H1 (cell line): ENCODE measurements at regions not wholly inside any gene's neighbourhood (a gene's known extent, or its start where the extent isn't known, plus 50 kb on each side); places are given as distances from the start of the nearest gene placed in this dataset.

Experiments used
- CTCF ChIA-PET: fragments of 300-600 bp; sonication (Branson Sonifier 250); formaldehyde crosslinking; loops from one replicate; lab custom pipeline; 2021; ENCODE audit not compliant: partially characterized antibody; lab: Charles Lee
- POLR2A ChIA-PET: fragments of 300-600 bp; sonication (Branson Sonifier 250); formaldehyde crosslinking; loops from one replicate; lab custom pipeline; 2021; ENCODE audit warnings: inconsistent platforms; ENCODE audit not compliant: partially characterized antibody; lab: Charles Lee
- DNase-seq, 2 experiments: peaks; one replicate each; pipeline versions ENCODE4 v3.0.0 to v3.0.0-alpha.2; 2010 to 2022; ENCODE audit warnings: low spot score in 2 of 2, low read depth in 1 of 2, mixed read lengths in 1 of 2
- FAIRE-seq: peaks from 2 replicates; lab custom pipeline; 2011; peaks lifted over from hg19 to GRCh38; lab: Jason Lieb, UNC
- H2AFZ ChIP-seq: 2 replicates; pipeline ENCODE4 v1.8.1; 2012; ENCODE audit warnings: low read length, inconsistent platforms
- H2AK5ac ChIP-seq: 2 replicates; pipeline ENCODE4 v1.6.1; 2013; ENCODE audit warnings: low read depth, low read length
- H2BK120ac ChIP-seq: replicated peaks from 2 replicates; pipeline ENCODE3; 2013; ENCODE audit warnings: low read depth, low read length, inconsistent platforms
- H2BK12ac ChIP-seq: 2 replicates; pipeline ENCODE4 v1.6.1; 2013; ENCODE audit warnings: low read depth, low read length
- H2BK15ac ChIP-seq: 2 replicates; pipeline ENCODE4 v1.6.1; 2013; ENCODE audit warnings: low read length
- H2BK20ac ChIP-seq: 2 replicates; pipeline ENCODE4 v1.6.1; 2013; ENCODE audit warnings: low read length
- H2BK5ac ChIP-seq: 2 replicates; pipeline ENCODE4 v1.6.1; 2013; ENCODE audit warnings: low read depth, low read length
- H3K14ac ChIP-seq: 2 replicates; pipeline ENCODE4 v1.6.1; 2013; ENCODE audit warnings: inconsistent platforms; ENCODE audit not compliant: insufficient read length
- H3K18ac ChIP-seq: 2 replicates; pipeline ENCODE4 v1.6.1; 2013; ENCODE audit warnings: low read length; ENCODE audit errors: extremely low read depth
- H3K23ac ChIP-seq: 2 replicates; pipeline ENCODE4 v1.6.1; 2013; ENCODE audit warnings: inconsistent platforms; ENCODE audit not compliant: insufficient read length
- H3K23me2 ChIP-seq: 2 replicates; pipeline ENCODE4 v1.6.1; 2013; ENCODE audit warnings: low read depth, low read length
- H3K27ac ChIP-seq: 2 replicates; pipeline ENCODE4 v1.6.1; 2011; ENCODE audit warnings: low read depth, low read length, inconsistent platforms
- H3K27me3 ChIP-seq, 4 experiments: replicated peaks in 1 of 4; 1 replicate in 1 of 4; 2 replicates in 3 of 4; pipeline versions ENCODE4 v1.6.1 to v1.8.1; 2011 to 2013; ENCODE audit warnings: low read length in 3 of 4, mild to moderate bottlenecking in 3 of 4, inconsistent platforms in 2 of 4, mixed read lengths in 2 of 4, moderate library complexity in 1 of 4; ENCODE audit not compliant: control insufficient read depth in 3 of 4, insufficient read depth in 3 of 4; ENCODE audit errors: extremely low read depth in 1 of 4
- H3K36me3 ChIP-seq, 4 experiments: 2 replicates each; pipeline versions ENCODE4 v1.6.1 to v1.8.1; 2011 to 2013; ENCODE audit warnings: mild to moderate bottlenecking in 4 of 4, low read length in 3 of 4, moderate library complexity in 2 of 4, control low read depth in 1 of 4, inconsistent platforms in 1 of 4; ENCODE audit not compliant: insufficient read depth in 4 of 4, control insufficient read depth in 2 of 4
- H3K4ac ChIP-seq: replicated peaks from 2 replicates; pipeline ENCODE3; 2013; ENCODE audit warnings: low read length, low read depth, mixed read lengths, inconsistent platforms; ENCODE audit not compliant: insufficient read length
- H3K4me1 ChIP-seq, 4 experiments: replicated peaks in 1 of 4; 1 replicate in 1 of 4; 2 replicates in 3 of 4; pipeline versions ENCODE4 v1.6.1 to v1.8.1; 2011 to 2013; ENCODE audit warnings: low read length in 3 of 4, inconsistent platforms in 2 of 4, mixed read lengths in 1 of 4; ENCODE audit not compliant: insufficient read depth in 4 of 4, control insufficient read depth in 3 of 4
- H3K4me2 ChIP-seq, 2 experiments: 2 replicates each; pipeline versions ENCODE4 v1.6.1 to v1.8.1; 2011 to 2013; ENCODE audit warnings: low read depth in 2 of 2, low read length in 2 of 2, control low read depth in 1 of 2, inconsistent platforms in 1 of 2, mild to moderate bottlenecking in 1 of 2; ENCODE audit not compliant: insufficient read depth in 1 of 2
- H3K4me3 ChIP-seq, 4 experiments: fragments of 200-600, 300-600 bp in 1 of 4; sonication (generic), shearing (Covaris generic), sonication (Bioruptor Twin) in 1 of 4; 2 replicates each; pipeline versions ENCODE4 v1.5.1 to v1.8.1; 2011 to 2016; ENCODE audit warnings: low read length in 4 of 4, low read depth in 3 of 4, control low read depth in 2 of 4, inconsistent platforms in 2 of 4, mild to moderate bottlenecking in 2 of 4, mixed read lengths in 1 of 4, moderate library complexity in 1 of 4; ENCODE audit not compliant: insufficient read depth in 2 of 4; ENCODE audit errors: extremely low read depth in 1 of 4
- H3K56ac ChIP-seq: replicated peaks from 2 replicates; pipeline ENCODE3; 2013; ENCODE audit warnings: low read depth, mild to moderate bottlenecking, mixed read lengths, low read length, inconsistent platforms; ENCODE audit not compliant: insufficient read length
- H3K79me1 ChIP-seq: 2 replicates; pipeline ENCODE4 v1.6.1; 2013; ENCODE audit warnings: low read depth, low read length, control low read depth
- H3K79me2 ChIP-seq, 2 experiments: 2 replicates each; pipeline versions ENCODE4 v1.6.1 to v1.8.1; 2012 to 2013; ENCODE audit warnings: low read length in 2 of 2, mild to moderate bottlenecking in 2 of 2, inconsistent platforms in 1 of 2; ENCODE audit not compliant: insufficient read depth in 2 of 2, control insufficient read depth in 1 of 2
- H3K9ac ChIP-seq, 4 experiments: replicated peaks in 1 of 4; 1 replicate in 1 of 4; 2 replicates in 3 of 4; pipeline versions ENCODE4 v1.6.1 to v1.8.1; 2011 to 2013; ENCODE audit warnings: low read depth in 3 of 4, low read length in 3 of 4, control low read depth in 2 of 4, mild to moderate bottlenecking in 2 of 4, moderate library complexity in 2 of 4, inconsistent platforms in 1 of 4; ENCODE audit errors: extremely low read depth in 1 of 4
- H3K9me3 ChIP-seq, 2 experiments: 2 replicates each; pipeline versions ENCODE4 v1.6.1 to v1.8.1; 2012 to 2013; ENCODE audit warnings: mild to moderate bottlenecking in 2 of 2, moderate library complexity in 2 of 2, control low read depth in 1 of 2, inconsistent platforms in 1 of 2, low read depth in 1 of 2, low read length in 1 of 2, mixed read lengths in 1 of 2; ENCODE audit not compliant: insufficient read depth in 2 of 2
- H4K20me1 ChIP-seq, 2 experiments: replicated peaks in 1 of 2; 2 replicates each; pipeline versions ENCODE3 to v1.8.1; 2011 to 2013; ENCODE audit warnings: inconsistent platforms in 2 of 2, low read length in 2 of 2, mild to moderate bottlenecking in 1 of 2; ENCODE audit not compliant: insufficient read depth in 2 of 2, control insufficient read depth in 1 of 2
- H4K5ac ChIP-seq: 2 replicates; pipeline ENCODE4 v1.6.1; 2013; ENCODE audit warnings: low read length, low read depth, mixed read lengths, inconsistent platforms; ENCODE audit not compliant: insufficient read length
- H4K8ac ChIP-seq: 2 replicates; pipeline ENCODE4 v1.8.0; 2013; ENCODE audit warnings: mild to moderate bottlenecking, moderate library complexity, low read length, inconsistent platforms; ENCODE audit not compliant: insufficient read depth; ENCODE audit errors: extremely low read depth
- H4K91ac ChIP-seq: replicated peaks from 2 replicates; pipeline ENCODE3; 2013; ENCODE audit warnings: low read length, mixed read lengths, inconsistent platforms; ENCODE audit not compliant: insufficient read length
- CREB1 ChIP-seq: IDR thresholded peaks from 2 replicates; pipeline ENCODE4 v1.6.1; 2012; ENCODE audit warnings: inconsistent platforms
- KDM4A ChIP-seq: IDR thresholded peaks from one replicate; pipeline ENCODE4 v1.7.1; 2012; ENCODE audit warnings: low read depth, mild to moderate bottlenecking, moderate library complexity, low read length, inconsistent platforms; ENCODE audit not compliant: severe bottlenecking
- NANOG ChIP-seq: IDR thresholded peaks from 2 replicates; pipeline ENCODE4 v1.6.1; 2011; ENCODE audit warnings: low read length, low read depth, mild to moderate bottlenecking, inconsistent platforms; ENCODE audit not compliant: insufficient read depth, poor library complexity, severe bottlenecking
- POLR2A ChIP-seq, 2 experiments: IDR thresholded peaks; 1 replicate in 1 of 2; 2 replicates in 1 of 2; pipeline ENCODE4 v1.6.1; 2011; ENCODE audit warnings: low read depth in 2 of 2, low read length in 2 of 2, mild to moderate bottlenecking in 2 of 2; ENCODE audit errors: control extremely low read depth in 1 of 2
- RBBP5 ChIP-seq: IDR thresholded peaks from 2 replicates; pipeline ENCODE4 v1.7.1; 2012; ENCODE audit warnings: low read depth, mild to moderate bottlenecking, inconsistent platforms, low read length, moderate library complexity, borderline replicate concordance
- SIN3A ChIP-seq, 2 experiments: IDR thresholded peaks in 1 of 2; conservative IDR thresholded peaks in 1 of 2; 2 replicates each; pipeline ENCODE4 v1.6.1; 2011 to 2012; ENCODE audit warnings: low read length in 2 of 2, improper control_type of control experiment in 1 of 2, low read depth in 1 of 2, mild to moderate bottlenecking in 1 of 2
- SUZ12 ChIP-seq: fragments of 200-600 bp; sonication (generic); IDR thresholded peaks from 2 replicates; pipeline ENCODE4 v1.6.1; 2012; ENCODE audit warnings: mild to moderate bottlenecking, inconsistent platforms, low read length, moderate library complexity, mixed read lengths
- TCF12 ChIP-seq: IDR thresholded peaks from 2 replicates; pipeline ENCODE4 v1.6.1; 2011; ENCODE audit warnings: low read depth, mild to moderate bottlenecking, low read length
- WGBS, 2 experiments: shearing (Covaris generic) in 1 of 2; methylation state at CpG; one replicate each; pipeline versions ENCODE4 v1.1.6 to v1.1.7; 2013 to 2015; ENCODE audit warnings: low lambda C conversion rate in 2 of 2, mixed read lengths in 2 of 2, inconsistent platforms in 1 of 2, low coverage in 1 of 2, missing lambda C conversion rate in 1 of 2; ENCODE audit not compliant: insufficient replicate concordance in 2 of 2, insufficient coverage in 1 of 2, insufficient read length in 1 of 2; ENCODE audit errors: extremely low coverage in 1 of 2, missing lambda C conversion rate in 1 of 2; 5-methylcytosine and 5-hydroxymethylcytosine counted together
- TF ChIP-seq, protein P1 (sequence below): IDR thresholded peaks from 2 replicates; pipeline ENCODE4 v1.6.1; 2012; ENCODE audit warnings: inconsistent platforms
- TF ChIP-seq, protein P2 (sequence below): IDR thresholded peaks from 2 replicates; pipeline ENCODE4 v1.6.1; 2011; ENCODE audit warnings: low read depth, mild to moderate bottlenecking, low read length; ENCODE audit not compliant: insufficient read depth

DNA sequence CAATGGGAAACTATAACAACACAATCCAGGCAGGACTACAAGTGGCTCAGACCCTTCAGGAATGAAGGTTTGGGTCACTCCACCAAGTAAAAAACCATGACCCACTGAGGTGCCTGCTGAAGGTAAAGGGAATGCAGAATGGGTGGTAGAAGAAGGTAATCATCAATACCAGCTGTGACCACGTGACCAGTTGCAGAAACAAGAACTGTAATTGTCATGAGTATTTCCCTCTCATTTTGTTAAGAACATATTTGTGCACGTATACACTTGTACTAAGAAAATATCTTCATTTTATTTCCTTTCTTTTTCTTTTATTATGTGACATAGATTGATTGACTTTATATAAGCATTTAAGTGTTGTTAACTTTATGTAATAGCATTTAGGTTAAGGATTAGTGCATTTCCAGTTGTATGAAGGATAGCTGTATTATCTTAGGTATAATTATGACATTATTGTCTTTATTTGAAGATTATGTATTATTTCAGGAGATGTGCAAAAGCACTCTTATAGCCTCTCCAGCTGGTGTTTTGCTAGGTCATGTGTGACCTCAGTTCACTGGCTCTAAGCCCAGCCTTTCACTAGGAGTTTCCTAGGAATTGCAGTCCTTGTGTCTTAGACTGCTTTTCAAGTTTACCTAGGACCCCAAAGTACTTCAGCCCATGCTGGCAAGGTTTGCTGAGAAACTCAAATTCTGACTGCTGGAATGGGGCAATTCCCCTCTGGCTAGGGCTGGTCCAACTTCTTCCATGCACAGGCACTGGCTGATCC lies 125.7 kb upstream of the DPP10 start:
- no peak overlapping the region for H2BK12ac ChIP-seq
- H2BK120ac ChIP-seq: no peak overlapping the region
- H3K4me1 ChIP-seq: no peaks in the 10 kb centered on the region
- H3K4me3 ChIP-seq: no peak overlapping the region
- WGBS, 2 experiments: 74% methylated on average over 2 of the region's 2 CpGs; no CpG with 5 or more reads in 1 of the 2 experiments
- no peaks in the 10 kb centered on the region for H3K79me1 ChIP-seq
- FAIRE-seq (no peak), DNase-seq (no peak)
- ChIA-PET CTCF (no interaction called here), POLR2A (no interaction called here)
- H4K5ac ChIP-seq: no peak overlapping the region
- no peak overlapping the region for H2BK15ac ChIP-seq
- no peak overlapping the region for H2AK5ac ChIP-seq
- H4K91ac ChIP-seq: no peak overlapping the region
- H4K8ac ChIP-seq: no peak overlapping the region
- no peaks in the 10 kb centered on the region for H3K23me2 ChIP-seq
- H3K14ac ChIP-seq: no peak overlapping the region
- H2BK5ac ChIP-seq: no peak overlapping the region
- H4K20me1 ChIP-seq: no peaks in the 10 kb centered on the region
- H3K9me3 ChIP-seq: no peaks in the 10 kb centered on the region
- no peak overlapping the region for H2AFZ ChIP-seq
- no peak overlapping the region for H3K23ac ChIP-seq
- H3K56ac ChIP-seq: no peak overlapping the region
- no peaks in the 10 kb centered on the region for H3K79me2 ChIP-seq
- no peak overlapping the region for H3K27ac ChIP-seq
- no peak overlapping the region for H3K18ac ChIP-seq
- no peak overlapping the region for H3K4me2 ChIP-seq
- no peaks in the 10 kb centered on the region for H3K36me3 ChIP-seq
- H3K9ac ChIP-seq: no peak overlapping the region
- H3K27me3 ChIP-seq: no peaks in the 10 kb centered on the region
- H3K4ac ChIP-seq: no peak overlapping the region
- no peak overlapping the region for H2BK20ac ChIP-seq
- TF ChIP-seq CREB1: no peak
- TF ChIP-seq, protein P1, sequence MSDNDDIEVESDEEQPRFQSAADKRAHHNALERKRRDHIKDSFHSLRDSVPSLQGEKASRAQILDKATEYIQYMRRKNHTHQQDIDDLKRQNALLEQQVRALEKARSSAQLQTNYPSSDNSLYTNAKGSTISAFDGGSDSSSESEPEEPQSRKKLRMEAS: no peak
- no peak for TF ChIP-seq KDM4A
- TF ChIP-seq TCF12: no peak
- TF ChIP-seq NANOG: no peak
- no peak for TF ChIP-seq POLR2A (IDR thresholded peaks at IDR 0.05; ENCODE audit: control extremely low read depth in 1 of 2, low read depth in 2 of 2, low read length in 2 of 2)
- no peak for TF ChIP-seq SIN3A (conservative IDR thresholded peaks at IDR 0.05 in 1 of 2, IDR thresholded peaks at IDR 0.05 in 1 of 2; ENCODE audit: low read depth in 1 of 2, low read length in 2 of 2)
- TF ChIP-seq RBBP5: no peak
- TF ChIP-seq SUZ12: no peak
- TF ChIP-seq, protein P2, sequence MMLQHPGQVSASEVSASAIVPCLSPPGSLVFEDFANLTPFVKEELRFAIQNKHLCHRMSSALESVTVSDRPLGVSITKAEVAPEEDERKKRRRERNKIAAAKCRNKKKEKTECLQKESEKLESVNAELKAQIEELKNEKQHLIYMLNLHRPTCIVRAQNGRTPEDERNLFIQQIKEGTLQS: no peak
